ENCODE measurements at regions not wholly inside any gene's neighbourhood (a gene's known extent, or its start where the extent isn't known, plus 50 kb on each side); places are given as distances from the start of the nearest gene placed in this dataset.

DNA sequence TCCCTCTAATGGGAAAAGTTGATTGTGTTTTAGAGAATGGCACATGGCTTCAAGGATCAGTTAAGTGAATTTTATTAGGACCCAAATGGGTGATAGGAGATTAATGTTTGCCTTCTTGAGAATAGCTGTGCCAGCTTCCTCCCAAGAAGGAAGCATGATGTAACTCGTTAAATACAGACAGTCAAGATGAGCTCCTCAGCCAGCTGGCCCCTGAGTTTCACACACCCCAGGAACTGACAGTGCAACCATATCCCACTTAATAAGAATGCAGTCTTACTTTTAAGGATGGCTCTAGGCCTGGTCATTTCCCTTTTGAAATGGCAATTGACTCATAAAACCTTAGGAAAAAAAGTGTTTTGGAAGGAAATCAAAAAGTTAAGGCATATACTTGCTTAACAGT is 472.8 kb upstream of the KCNMB2 start:
- no peaks in the 10 kb centered on the region for H3K4me1 ChIP-seq (ENCODE audit: control insufficient read depth in 1 of 2, insufficient read depth in 2 of 2, low read length in 2 of 2)
- WGBS (ENCODE audit: extremely low coverage, insufficient coverage, insufficient read length): no CpG with 5 or more reads among the region's 1 CpG
- no peak overlapping the region for H3K18ac ChIP-seq (ENCODE audit: low read length)
- no peak overlapping the region for H4K12ac ChIP-seq (ENCODE audit: low read depth, low read length)
- H4K8ac ChIP-seq (ENCODE audit: low read depth, low read length): no peak overlapping the region
- no peaks in the 10 kb centered on the region for H3K9me3 ChIP-seq (ENCODE audit: insufficient read depth, low read depth, low read length)
- H3K4me3 ChIP-seq (ENCODE audit: low read depth, low read length): no peak overlapping the region
- no peaks in the 10 kb centered on the region for H3K27me3 ChIP-seq (ENCODE audit: insufficient read depth, low read length)
- H3K79me1 ChIP-seq (ENCODE audit: low read length): no peaks in the 10 kb centered on the region
- H2BK5ac ChIP-seq (ENCODE audit: low read depth, low read length, poor library complexity): no peak overlapping the region
- no peak overlapping the region for H3K4ac ChIP-seq (ENCODE audit: low read depth, low read length)
- no peak overlapping the region for H2BK12ac ChIP-seq (ENCODE audit: low read length)
- H3K79me2 ChIP-seq (ENCODE audit: control insufficient read depth, insufficient read depth, low read length, poor library complexity): no peaks in the 10 kb centered on the region
- H3K14ac ChIP-seq (ENCODE audit: low read length): no peak overlapping the region
- no peak overlapping the region for H3K27ac ChIP-seq (ENCODE audit: low read depth, low read length)
- H2AK5ac ChIP-seq (ENCODE audit: low read length): no peak overlapping the region
- no peak overlapping the region for H3K23ac ChIP-seq (ENCODE audit: low read length)
- DNase-seq: no peak
- H2BK120ac ChIP-seq (ENCODE audit: insufficient read depth, low read length, poor library complexity): no peak overlapping the region
- no peak overlapping the region for H3K9ac ChIP-seq (ENCODE audit: low read length)
- no peak overlapping the region for H3K4me2 ChIP-seq (ENCODE audit: low read length)
- H3K36me3 ChIP-seq (ENCODE audit: control insufficient read depth in 1 of 2, insufficient read depth in 2 of 2, low read length in 2 of 2): no peaks in the 10 kb centered on the region
- no peak overlapping the region for H2AFZ ChIP-seq (ENCODE audit: insufficient read depth, low read length, poor library complexity)
- no peak overlapping the region for H4K91ac ChIP-seq (ENCODE audit: low read depth, low read length)

DNA sequence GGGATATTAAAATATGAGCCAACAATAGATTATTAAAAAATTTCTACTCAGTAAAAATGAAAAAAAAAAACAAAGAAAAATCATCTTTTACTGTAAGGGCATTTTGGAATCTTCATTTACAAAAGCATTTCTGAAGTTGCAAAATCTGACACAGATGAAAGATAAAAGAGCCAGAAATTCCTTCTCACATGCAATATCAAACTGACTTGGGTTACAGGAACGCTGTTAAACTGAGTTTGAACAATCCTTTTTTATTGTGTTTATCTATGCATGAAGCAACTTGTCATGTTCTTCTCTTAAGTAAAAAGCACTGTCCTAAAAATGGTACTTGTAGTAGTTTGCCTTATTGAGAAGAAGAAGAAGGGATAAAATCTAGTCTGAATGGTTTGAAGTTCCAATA is 468.5 kb upstream of the KCNMB2 start:
- Histone ChIP-seq H2AK5ac (ENCODE audit: low read length) (no peak overlapping the region), H3K18ac (ENCODE audit: low read length) (no peak overlapping the region), H3K14ac (ENCODE audit: low read length) (no peak overlapping the region), H2BK12ac (ENCODE audit: low read length) (no peak overlapping the region), H3K9ac (ENCODE audit: low read length) (no peak overlapping the region), H3K4ac (ENCODE audit: low read depth, low read length) (no peak overlapping the region), H2BK120ac (ENCODE audit: insufficient read depth, low read length, poor library complexity) (no peak overlapping the region), H3K27me3 (ENCODE audit: insufficient read depth, low read length) (no peaks in the 10 kb centered on the region), H4K91ac (ENCODE audit: low read depth, low read length) (no peak overlapping the region), H3K36me3 (ENCODE audit: control insufficient read depth in 1 of 2, insufficient read depth in 2 of 2, low read length in 2 of 2) (no peaks in the 10 kb centered on the region), H3K4me1 (ENCODE audit: control insufficient read depth in 1 of 2, insufficient read depth in 2 of 2, low read length in 2 of 2) (no peaks in the 10 kb centered on the region), H3K79me2 (ENCODE audit: control insufficient read depth, insufficient read depth, low read length, poor library complexity) (no peaks in the 10 kb centered on the region), H2AFZ (ENCODE audit: insufficient read depth, low read length, poor library complexity) (no peak overlapping the region), H3K4me2 (ENCODE audit: low read length) (no peak overlapping the region), H3K27ac (ENCODE audit: low read depth, low read length) (no peak overlapping the region), H3K9me3 (ENCODE audit: insufficient read depth, low read depth, low read length) (no peaks in the 10 kb centered on the region), H2BK5ac (ENCODE audit: low read depth, low read length, poor library complexity) (no peak overlapping the region), H3K23ac (ENCODE audit: low read length) (no peak overlapping the region), H4K8ac (ENCODE audit: low read depth, low read length) (no peak overlapping the region), H3K79me1 (ENCODE audit: low read length) (no peaks in the 10 kb centered on the region), H3K4me3 (ENCODE audit: low read depth, low read length) (no peak overlapping the region), H4K12ac (ENCODE audit: low read depth, low read length) (no peak overlapping the region)
- peak in 1 of 2 donors; percentile 76 for DNase-seq
- WGBS (ENCODE audit: extremely low coverage, insufficient coverage, insufficient read length): no CpG with 5 or more reads among the region's 1 CpG

DNA sequence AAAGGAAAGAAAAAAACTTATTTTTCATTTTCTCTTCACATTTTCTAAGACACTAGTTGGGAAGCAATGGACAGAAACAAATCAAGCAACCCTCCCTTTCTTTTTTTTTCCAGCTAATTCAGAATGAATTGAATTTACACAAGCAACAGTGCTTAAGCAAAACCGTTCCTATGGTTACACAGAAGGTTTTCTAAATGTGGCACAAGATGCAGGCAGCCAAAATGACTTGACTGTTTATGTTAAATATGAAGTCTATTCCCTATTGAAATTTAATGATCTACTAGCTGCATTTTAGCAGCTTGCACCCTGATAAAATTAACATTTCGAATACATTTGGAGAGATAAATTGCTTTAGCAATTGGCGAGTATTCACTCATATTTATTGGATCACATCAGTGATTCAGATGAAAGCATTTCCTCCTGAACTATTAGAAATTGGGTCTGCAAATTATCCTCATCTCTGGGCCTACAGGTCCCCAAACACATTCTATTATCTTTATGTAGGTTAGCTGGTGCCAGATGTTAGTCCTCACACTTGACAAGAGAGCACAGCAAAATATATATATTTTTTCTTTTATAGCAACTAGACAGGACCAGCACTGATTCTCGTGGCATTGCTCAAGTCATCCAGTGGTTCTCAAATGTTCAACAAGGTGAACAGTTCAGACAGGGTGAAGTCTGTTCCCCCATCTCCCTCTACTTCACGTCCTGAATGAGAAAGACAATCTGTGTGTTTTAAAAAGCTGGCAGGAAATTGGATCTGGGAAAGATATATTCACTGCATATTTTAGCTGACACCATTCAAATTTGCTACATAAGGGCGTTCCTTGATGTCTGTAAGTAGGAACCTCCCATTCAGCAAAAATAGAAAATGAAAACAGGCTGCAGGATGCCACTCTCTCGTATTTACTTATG is 463.6 kb upstream of the KCNMB2 start:
- H4K12ac ChIP-seq (ENCODE audit: low read depth, low read length): no peak overlapping the region
- H3K4me2 ChIP-seq (ENCODE audit: low read length): no peak overlapping the region
- no peak overlapping the region for H4K91ac ChIP-seq (ENCODE audit: low read depth, low read length)
- H4K8ac ChIP-seq (ENCODE audit: low read depth, low read length): no peak overlapping the region
- H3K27me3 ChIP-seq (ENCODE audit: insufficient read depth, low read length): no peaks in the 10 kb centered on the region
- H3K79me1 ChIP-seq (ENCODE audit: low read length): no peaks in the 10 kb centered on the region
- no peaks in the 10 kb centered on the region for H3K79me2 ChIP-seq (ENCODE audit: control insufficient read depth, insufficient read depth, low read length, poor library complexity)
- no peak overlapping the region for H3K14ac ChIP-seq (ENCODE audit: low read length)
- H3K4me3 ChIP-seq (ENCODE audit: low read depth, low read length): no peak overlapping the region
- H3K9ac ChIP-seq (ENCODE audit: low read length): no peak overlapping the region
- no peak overlapping the region for H3K4ac ChIP-seq (ENCODE audit: low read depth, low read length)
- H2BK12ac ChIP-seq (ENCODE audit: low read length): no peak overlapping the region
- H3K18ac ChIP-seq (ENCODE audit: low read length): no peak overlapping the region
- no peak overlapping the region for H3K27ac ChIP-seq (ENCODE audit: low read depth, low read length)
- H3K4me1 ChIP-seq (ENCODE audit: control insufficient read depth in 1 of 2, insufficient read depth in 2 of 2, low read length in 2 of 2): no peaks in the 10 kb centered on the region
- H2AK5ac ChIP-seq (ENCODE audit: low read length): no peak overlapping the region
- no peaks in the 10 kb centered on the region for H3K36me3 ChIP-seq (ENCODE audit: control insufficient read depth in 1 of 2, insufficient read depth in 2 of 2, low read length in 2 of 2)
- H3K9me3 ChIP-seq (ENCODE audit: insufficient read depth, low read depth, low read length): no peaks in the 10 kb centered on the region
- no peak for DNase-seq
- H3K23ac ChIP-seq (ENCODE audit: low read length): no peak overlapping the region
- H2BK5ac ChIP-seq (ENCODE audit: low read depth, low read length, poor library complexity): no peak overlapping the region
- H2BK120ac ChIP-seq (ENCODE audit: insufficient read depth, low read length, poor library complexity): no peak overlapping the region
- H2AFZ ChIP-seq (ENCODE audit: insufficient read depth, low read length, poor library complexity): no peak overlapping the region
- no CpG with 5 or more reads among the region's 7 CpGs for WGBS (ENCODE audit: extremely low coverage, insufficient coverage, insufficient read length)

DNA sequence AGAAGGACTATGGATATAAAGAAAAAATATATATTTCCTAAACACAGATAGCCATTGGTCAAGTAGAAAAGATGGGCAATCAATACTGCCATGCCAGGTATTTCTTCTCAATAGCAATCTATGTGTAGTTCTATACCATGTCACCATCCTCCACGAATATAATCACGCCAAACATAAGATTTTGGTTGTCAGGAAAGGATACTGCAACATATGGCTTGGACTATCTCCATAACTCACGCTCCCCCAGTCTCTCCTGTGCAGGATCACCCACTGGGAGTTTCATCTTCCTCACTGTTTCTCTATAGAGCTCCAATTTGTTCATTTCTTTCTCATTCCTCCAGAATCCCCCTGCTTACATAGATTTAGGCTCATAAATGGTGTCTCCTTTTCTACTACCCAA is 462.9 kb upstream of the KCNMB2 start:
- no peak overlapping the region for H4K8ac ChIP-seq (ENCODE audit: low read depth, low read length)
- H3K23ac ChIP-seq (ENCODE audit: low read length): no peak overlapping the region
- H3K27ac ChIP-seq (ENCODE audit: low read depth, low read length): no peak overlapping the region
- no peaks in the 10 kb centered on the region for H3K27me3 ChIP-seq (ENCODE audit: insufficient read depth, low read length)
- H3K4me2 ChIP-seq (ENCODE audit: low read length): no peak overlapping the region
- no peak for DNase-seq
- no CpG with 5 or more reads among the region's 3 CpGs for WGBS (ENCODE audit: extremely low coverage, insufficient coverage, insufficient read length)
- H2AFZ ChIP-seq (ENCODE audit: insufficient read depth, low read length, poor library complexity): no peak overlapping the region
- no peaks in the 10 kb centered on the region for H3K79me2 ChIP-seq (ENCODE audit: control insufficient read depth, insufficient read depth, low read length, poor library complexity)
- no peak overlapping the region for H4K12ac ChIP-seq (ENCODE audit: low read depth, low read length)
- no peak overlapping the region for H3K14ac ChIP-seq (ENCODE audit: low read length)
- no peaks in the 10 kb centered on the region for H3K9me3 ChIP-seq (ENCODE audit: insufficient read depth, low read depth, low read length)
- no peaks in the 10 kb centered on the region for H3K4me1 ChIP-seq (ENCODE audit: control insufficient read depth in 1 of 2, insufficient read depth in 2 of 2, low read length in 2 of 2)
- no peak overlapping the region for H3K9ac ChIP-seq (ENCODE audit: low read length)
- no peak overlapping the region for H3K18ac ChIP-seq (ENCODE audit: low read length)
- no peaks in the 10 kb centered on the region for H3K79me1 ChIP-seq (ENCODE audit: low read length)
- H2BK5ac ChIP-seq (ENCODE audit: low read depth, low read length, poor library complexity): no peak overlapping the region
- H3K4ac ChIP-seq (ENCODE audit: low read depth, low read length): no peak overlapping the region
- H4K91ac ChIP-seq (ENCODE audit: low read depth, low read length): no peak overlapping the region
- peak overlapping the region; percentile 62 for H2AK5ac ChIP-seq (ENCODE audit: low read length)
- no peak overlapping the region for H2BK120ac ChIP-seq (ENCODE audit: insufficient read depth, low read length, poor library complexity)
- H2BK12ac ChIP-seq (ENCODE audit: low read length): no peak overlapping the region
- H3K4me3 ChIP-seq (ENCODE audit: low read depth, low read length): no peak overlapping the region
- H3K36me3 ChIP-seq (ENCODE audit: control insufficient read depth in 1 of 2, insufficient read depth in 2 of 2, low read length in 2 of 2): no peaks in the 10 kb centered on the region

All from trophoblast cell (in vitro differentiated cells and primary cell).